H1 (cell line): ENCODE measurements at regions not wholly inside any gene's neighbourhood (a gene's known extent, or its start where the extent isn't known, plus 50 kb on each side); places are given as distances from the start of the nearest gene placed in this dataset.

ENCODE experiments used
- E2F6 ChIP-seq: IDR thresholded peaks from 2 replicates; pipeline ENCODE4 v1.6.1; 2012; ENCODE audit warnings: inconsistent platforms
- MAFK ChIP-seq: IDR thresholded peaks from 2 replicates; pipeline ENCODE4 v1.6.1; 2012; ENCODE audit warnings: low read depth, mild to moderate bottlenecking, improper control_type of control experiment, low read length
- POU5F1 ChIP-seq: IDR thresholded peaks from 2 replicates; pipeline ENCODE4 v1.6.1; 2011; ENCODE audit warnings: low read depth, mild to moderate bottlenecking, low read length, moderate library complexity
- TAF7 ChIP-seq: optimal IDR thresholded peaks from 2 replicates; pipeline ENCODE3; 2011; ENCODE audit warnings: low read depth, mild to moderate bottlenecking, inconsistent platforms, low read length, moderate library complexity, borderline replicate concordance

- TF ChIP-seq MAFK (no peak), TAF7 (no peak), E2F6 (no peak), POU5F1 (no peak)
Observed at GRCh38 chr2:75936311-75936710, 225.6 kb upstream of the GCFC2 start (continued).
